AML-193 (cell line): ENCODE measurements at regions not wholly inside any gene's neighbourhood (a gene's known extent, or its start where the extent isn't known, plus 50 kb on each side); places are given as distances from the start of the nearest gene placed in this dataset.

ENCODE experiments used
- DNase-seq, 2 experiments: peaks; one replicate each; lab custom pipeline; 2025; lab: John Stamatoyannopoulos, UW

DNA sequence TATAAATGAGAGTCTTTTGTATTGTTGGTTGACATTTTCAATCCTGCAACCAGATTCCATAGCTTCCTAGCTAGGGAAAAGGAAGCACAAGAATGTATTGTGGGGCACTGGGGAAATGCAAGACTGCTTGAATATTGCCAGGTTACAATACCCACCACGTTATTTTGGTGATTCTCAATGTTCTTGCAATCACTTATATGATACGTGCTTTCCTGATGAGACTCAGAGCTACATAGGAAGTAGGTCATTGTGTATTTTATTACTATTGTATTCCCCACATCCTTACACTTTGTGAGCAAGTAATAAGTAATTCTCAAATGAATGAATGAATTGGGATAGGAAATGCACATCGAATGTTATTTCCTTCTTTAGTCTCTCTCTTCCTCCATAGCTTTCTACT lies 217.1 kb upstream of the CD180 start:
- DNase-seq = no peak

- DNase-seq = peak; percentile 81 to 86
Observed at GRCh38 chr5:67409126-67409777, 212.7 kb upstream of the CD180 start.

DNA sequence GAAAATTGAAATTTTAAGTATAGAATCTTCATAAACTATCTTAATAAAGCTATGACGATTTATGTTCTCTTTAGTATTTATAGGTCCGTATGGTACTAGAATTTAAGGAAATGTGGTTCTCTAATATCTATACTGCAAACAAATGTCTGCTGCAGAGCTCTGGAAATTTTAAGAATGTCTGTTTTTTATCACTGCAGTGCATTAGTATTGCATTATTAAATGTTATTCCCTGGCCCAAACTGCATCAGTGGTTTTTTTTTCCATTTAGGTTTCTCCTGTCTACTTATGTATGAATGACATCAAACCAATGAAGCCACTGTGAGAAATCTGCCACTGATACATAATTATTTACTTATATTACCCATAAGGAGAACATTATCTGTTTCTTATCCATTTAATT lies 211.4 kb upstream of the CD180 start:
- DNase-seq = no peak

DNA sequence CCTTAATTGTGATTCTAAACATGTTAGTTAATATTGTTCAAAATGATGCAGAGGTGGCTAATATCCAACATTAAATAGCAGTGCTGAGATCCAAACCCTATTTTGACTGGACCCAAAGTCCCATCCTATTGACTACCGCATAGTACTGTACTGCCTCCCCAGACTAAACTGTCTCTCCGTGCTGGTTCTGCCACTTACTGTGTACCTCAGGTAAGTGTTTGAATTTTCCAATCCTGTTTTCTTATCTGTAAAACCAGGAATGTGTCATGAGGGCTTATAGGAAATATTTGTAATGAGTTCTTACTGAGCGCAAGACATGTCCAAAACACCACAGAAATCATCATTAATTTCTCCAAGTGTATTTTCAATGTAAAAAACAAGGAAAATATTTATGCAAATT lies 209.2 kb upstream of the CD180 start:
- no peak for DNase-seq

- no peak for DNase-seq
Observed at GRCh38 chr5:67405101-67405364, 208.4 kb upstream of the CD180 start.

DNA sequence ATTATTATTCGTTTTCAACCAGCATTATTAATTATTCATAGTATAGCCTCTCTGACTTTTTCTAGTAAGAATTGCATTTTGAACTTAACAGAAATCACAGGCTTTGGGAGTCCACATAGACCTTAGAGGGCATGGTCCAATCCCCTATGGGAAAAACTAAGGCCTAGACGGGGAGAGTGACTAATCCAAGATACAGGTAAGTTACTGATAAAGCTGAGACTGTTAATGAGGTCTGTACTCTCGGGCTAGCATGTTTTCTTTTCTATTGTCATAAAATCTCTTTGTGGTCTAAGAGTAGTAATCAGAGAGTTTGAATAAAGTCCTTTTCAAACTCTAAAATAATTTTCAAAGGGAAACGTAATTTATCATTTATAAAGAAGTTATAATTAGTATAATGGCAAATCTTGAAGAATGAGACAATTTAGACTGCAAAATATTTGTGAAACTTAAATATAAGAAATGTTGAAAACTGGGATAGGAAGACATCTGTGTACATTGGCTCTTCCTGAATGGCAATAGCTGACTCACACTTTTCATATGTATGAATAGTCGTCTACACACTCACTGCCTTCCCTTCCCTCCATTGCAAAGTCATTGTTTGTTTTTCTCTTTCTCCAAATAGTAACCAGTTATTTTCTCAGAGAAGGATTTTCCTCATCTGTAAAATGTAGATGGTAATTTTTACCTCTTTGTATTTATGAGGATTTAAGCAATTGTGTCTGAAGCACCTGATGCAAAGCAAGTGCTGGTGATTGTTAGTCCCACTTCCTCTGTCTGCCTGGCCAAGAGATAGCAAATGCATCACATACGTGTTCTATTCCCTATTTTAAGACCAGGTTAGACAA lies 207.9 kb upstream of the CD180 start:
- no peak for DNase-seq

- no peak for DNase-seq
Observed at GRCh38 chr5:67402526-67402925, 205.9 kb upstream of the CD180 start.

GRCh38 chr5:67401172-67401571 lies 204.6 kb upstream of the CD180 start:
- DNase-seq = no peak

- no peak for DNase-seq
Observed at GRCh38 chr5:67400752-67401151, 204.2 kb upstream of the CD180 start.

GRCh38 chr5:67395790-67396418 lies 199.3 kb upstream of the CD180 start:
- no peak for DNase-seq

DNA sequence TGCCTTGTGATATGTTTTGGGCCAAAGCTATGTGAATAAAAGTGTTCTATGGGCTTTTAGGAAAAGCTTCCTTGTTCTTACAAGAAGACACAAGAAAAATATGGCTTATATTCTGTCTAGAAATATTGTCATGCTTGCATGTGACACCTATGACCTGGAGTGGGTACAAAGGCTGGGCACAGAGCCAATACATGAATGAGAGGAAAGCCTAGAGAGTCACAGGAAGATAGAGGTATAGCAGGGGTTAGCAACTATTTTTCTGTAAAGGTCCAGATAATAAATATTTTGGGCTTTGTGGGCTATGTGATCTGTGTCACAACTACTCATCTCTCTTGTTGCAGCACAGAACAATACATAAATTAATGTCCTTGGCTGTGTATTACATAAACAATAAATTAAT lies 196.6 kb upstream of the CD180 start:
- DNase-seq = no peak

DNA sequence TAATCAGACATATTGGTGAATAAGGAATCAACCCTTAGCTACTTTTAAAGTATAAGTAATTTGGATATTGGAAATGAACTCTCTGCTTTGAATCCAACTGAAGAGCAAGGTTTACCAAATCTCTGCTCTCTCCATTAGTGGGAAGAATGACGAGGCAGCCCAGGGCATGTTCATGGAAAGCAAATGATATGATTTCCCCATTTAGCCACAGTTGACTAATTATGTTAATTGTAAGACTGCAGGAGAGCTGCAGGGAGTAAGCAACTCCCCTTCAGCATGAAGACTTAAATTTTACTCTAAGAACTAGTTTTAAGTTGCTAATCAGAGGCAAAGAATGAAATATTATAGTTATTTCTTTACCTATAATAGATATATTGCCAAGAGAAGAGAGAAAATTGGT lies 194.3 kb upstream of the CD180 start:
- DNase-seq = no peak

GRCh38 chr5:67383451-67383850 lies 186.9 kb upstream of the CD180 start:
- DNase-seq = no peak

DNA sequence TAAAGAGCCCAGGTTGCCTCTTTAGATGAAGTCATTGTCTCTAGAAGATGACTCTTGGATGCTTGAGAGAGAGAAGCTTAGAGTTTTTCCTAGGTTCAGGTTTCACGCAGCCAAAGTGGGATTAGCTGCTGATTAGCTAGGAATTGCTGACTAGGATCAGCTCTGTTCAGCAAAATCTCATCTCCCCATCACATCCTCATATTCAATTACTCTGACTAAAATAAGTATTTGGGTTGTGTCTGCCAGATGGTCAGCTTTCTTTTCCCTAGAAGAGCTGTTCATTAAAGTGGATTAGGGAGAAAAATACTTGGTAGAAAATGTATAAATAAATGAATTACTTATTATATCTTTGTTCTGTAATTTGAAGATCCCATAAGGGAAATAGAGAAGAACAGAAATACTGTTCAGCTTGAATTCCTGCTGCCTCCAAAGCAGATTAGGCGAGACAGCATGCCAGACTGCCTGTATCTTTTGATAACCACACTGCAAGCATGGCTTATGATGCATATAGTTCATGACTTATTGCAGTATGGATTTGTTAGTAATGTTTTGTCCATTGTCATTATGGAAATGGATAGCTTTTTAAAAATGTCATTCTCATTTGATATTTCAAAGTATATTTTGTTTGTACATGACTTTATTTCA lies 184.8 kb upstream of the CD180 start:
- DNase-seq = no peak

DNA sequence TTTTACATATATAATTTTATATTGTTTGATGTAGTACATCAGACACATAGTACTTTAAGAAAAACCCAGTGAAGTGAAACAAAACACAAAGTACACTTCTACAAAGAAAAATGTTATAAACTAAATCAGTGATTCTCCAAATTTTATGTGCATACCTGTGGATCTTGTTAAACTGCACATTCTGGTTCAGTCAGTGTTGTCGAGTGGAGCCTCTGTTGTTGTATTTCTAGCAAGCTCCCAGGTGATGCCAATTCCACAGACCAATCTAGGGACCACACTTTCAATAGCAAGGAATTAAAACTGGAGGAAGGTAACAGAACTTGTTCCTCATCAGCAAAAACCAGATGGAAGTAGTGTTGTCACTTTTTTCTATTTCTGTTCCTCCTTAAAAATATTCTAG lies 183.8 kb upstream of the CD180 start:
- no peak for DNase-seq

GRCh38 chr5:67379753-67380152 lies 183.2 kb upstream of the CD180 start:
- no peak for DNase-seq

- no peak for DNase-seq
Observed at GRCh38 chr5:67378256-67378655, 181.7 kb upstream of the CD180 start.

DNA sequence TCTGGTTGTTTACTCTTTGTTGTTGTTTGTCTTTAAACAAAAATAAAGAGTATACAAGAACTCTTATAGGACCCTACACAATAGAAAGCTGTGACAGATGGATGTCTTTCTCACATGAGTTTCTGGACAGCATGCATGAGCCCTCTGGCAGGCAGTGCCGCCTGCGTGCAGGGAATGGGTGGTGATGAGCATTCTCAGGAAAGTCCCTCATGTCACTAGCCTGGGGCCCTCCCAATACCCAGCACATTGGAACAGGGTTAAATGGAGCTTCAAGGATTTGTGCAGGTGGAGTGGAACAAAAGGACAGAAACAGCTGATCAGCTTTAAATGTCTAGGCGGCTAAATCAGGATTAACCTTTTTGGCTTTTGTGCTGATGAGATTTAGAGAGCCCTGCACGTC lies 181.0 kb upstream of the CD180 start:
- no peak for DNase-seq

DNA sequence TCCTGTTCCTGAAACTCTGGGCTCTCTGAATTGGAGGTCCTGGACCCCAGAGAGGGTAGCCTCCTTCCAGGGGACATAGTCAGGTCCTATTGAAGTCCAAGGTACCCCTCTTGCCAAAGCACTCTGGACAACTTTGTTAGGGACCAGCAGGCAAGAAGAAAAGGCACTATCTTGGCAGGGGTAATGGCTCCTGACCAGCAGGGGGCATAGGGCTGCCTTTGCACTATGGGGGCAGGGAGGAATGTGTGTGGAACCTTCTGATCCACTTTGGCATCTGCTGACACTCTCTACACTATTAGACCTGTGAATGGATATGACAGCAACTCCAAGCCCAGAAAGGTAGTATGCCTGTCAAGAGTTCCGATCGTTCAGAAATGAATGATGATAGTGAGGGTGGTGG lies 179.0 kb upstream of the CD180 start:
- no peak for DNase-seq

DNA sequence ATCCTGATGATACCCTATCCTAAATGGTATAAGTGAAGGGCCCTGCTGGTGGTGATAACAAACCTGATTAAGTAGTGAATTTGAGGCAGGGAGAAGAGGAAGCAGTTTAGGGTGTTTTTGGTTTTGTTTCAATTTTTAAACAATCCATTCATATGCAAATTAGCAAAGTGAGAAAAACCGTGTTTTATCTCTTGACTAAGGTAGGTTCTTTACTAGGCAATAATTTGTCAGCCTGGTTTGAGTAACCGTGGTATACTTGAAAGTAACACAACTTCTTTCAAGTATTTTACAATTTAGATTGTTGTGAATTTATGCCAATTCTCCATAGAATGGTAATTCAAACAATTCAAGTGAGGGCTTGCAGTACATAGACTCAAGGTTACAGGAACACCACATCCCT lies 177.8 kb upstream of the CD180 start:
- DNase-seq = no peak

DNA sequence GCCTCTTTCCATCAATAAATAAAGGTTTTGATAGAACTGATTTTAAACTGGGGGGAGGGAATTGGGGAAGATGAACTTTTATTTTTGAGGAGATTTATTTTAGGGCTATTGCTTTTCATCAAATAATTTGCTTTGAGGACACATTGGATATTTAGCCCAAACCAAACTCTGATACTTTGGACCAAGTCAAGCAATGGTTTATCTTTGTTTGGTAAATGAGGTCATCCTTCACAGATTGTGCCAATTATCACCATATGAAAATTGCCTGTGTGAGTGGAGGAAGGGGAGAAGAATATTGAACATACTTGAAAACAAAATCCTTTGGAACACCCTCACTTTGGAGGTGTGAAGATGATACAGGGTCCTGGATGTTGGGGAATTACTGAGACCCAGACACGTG lies 176.9 kb upstream of the CD180 start:
- DNase-seq = no peak

- no peak for DNase-seq
Observed at GRCh38 chr5:67372887-67373286, 176.3 kb upstream of the CD180 start.

GRCh38 chr5:67371924-67372323 lies 175.3 kb upstream of the CD180 start:
- DNase-seq = no peak
